Subcutaneous abdominal adipose tissue (tissue), 5 donors: ENCODE measurements at regions not wholly inside any gene's neighbourhood (a gene's known extent, or its start where the extent isn't known, plus 50 kb on each side); places are given as distances from the start of the nearest gene placed in this dataset.

ENCODE experiments used
- H3K27ac ChIP-seq: one replicate; pipeline ENCODE4 v1.7.0; 2013; ENCODE audit warnings: low read depth, mild to moderate bottlenecking, inconsistent platforms, low read length, moderate library complexity
- H3K27me3 ChIP-seq, 5 donors: one replicate each; pipeline ENCODE4 v1.7.0; 2013; ENCODE audit warnings: low read length in 5 of 5, inconsistent platforms in 1 of 5; ENCODE audit not compliant: control insufficient read depth in 5 of 5, insufficient read depth in 4 of 5
- H3K36me3 ChIP-seq, 5 donors: one replicate each; pipeline ENCODE4 v1.7.0; 2013; ENCODE audit warnings: low read length in 5 of 5; ENCODE audit not compliant: control insufficient read depth in 5 of 5, insufficient read depth in 5 of 5
- H3K4me1 ChIP-seq, 5 donors: one replicate each; pipeline ENCODE4 v1.7.0; 2013; ENCODE audit warnings: low read length in 5 of 5, mild to moderate bottlenecking in 3 of 5, moderate library complexity in 1 of 5; ENCODE audit not compliant: control insufficient read depth in 5 of 5, insufficient read depth in 5 of 5
- H3K4me3 ChIP-seq, 5 donors: one replicate each; pipeline ENCODE4 v1.7.0; 2013; ENCODE audit warnings: low read length in 5 of 5, low read depth in 1 of 5
- H3K9ac ChIP-seq, 5 donors: one replicate each; pipeline ENCODE4 v1.7.0; 2013; ENCODE audit warnings: low read length in 5 of 5, mild to moderate bottlenecking in 4 of 5, moderate library complexity in 3 of 5
- H3K9me3 ChIP-seq, 5 donors: one replicate each; pipeline ENCODE4 v1.7.0; 2013; ENCODE audit warnings: low read length in 5 of 5; ENCODE audit not compliant: control insufficient read depth in 5 of 5
- donor health status: healthy.
- donor health status: healthy.
- donor health status: healthy.
- donor health status: healthy.
- donor health status: healthy.

DNA sequence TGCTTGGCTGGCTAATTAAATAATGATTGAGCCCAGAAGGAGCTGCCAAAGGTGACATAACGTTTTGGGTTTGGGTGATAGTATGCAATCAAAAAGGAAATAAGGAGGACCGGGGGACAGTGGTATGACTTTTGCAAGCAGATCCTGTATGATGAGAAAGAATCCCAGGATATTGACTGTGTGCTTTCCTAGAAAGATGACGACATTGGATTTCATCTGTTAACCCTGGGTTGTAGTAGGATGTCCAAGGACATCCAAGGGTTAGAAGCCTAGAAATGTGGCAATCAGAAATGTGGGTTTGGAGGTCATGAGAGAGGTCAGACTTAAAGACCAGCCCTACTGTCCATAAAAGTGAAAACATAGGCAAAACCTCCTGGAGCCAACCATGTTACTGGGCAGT lies 50.3 kb upstream of the HMHB1 start:
- Histone ChIP-seq H3K9ac (no peak overlapping the region), H3K4me1 (peaks cover 0 to 4% (median 0%) of the 10 kb centered on the region in 5 donors), H3K27me3 (no peaks in the 10 kb centered on the region), H3K4me3 (no peak overlapping the region), H3K36me3 (no peaks in the 10 kb centered on the region), H3K27ac (no peak overlapping the region), H3K9me3 (no peaks in the 10 kb centered on the region)

DNA sequence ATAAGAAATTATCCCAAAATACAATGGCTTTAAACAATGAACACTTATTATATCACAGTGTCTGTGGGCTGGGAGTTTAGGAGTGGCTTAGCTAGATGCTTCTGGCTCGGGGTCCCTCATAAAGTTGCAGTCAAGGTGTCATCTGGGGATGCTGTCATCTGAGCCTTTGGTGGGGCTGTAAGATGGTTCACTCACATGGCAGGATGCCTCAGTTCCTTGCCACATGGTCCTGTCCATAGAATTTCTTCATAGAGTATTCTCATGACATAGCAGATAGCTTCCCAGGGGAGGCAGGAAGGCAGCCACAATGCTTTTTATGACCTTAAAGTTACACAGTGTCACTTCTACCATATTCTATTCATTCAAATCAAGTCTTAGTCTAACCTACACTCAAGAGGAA lies 51.2 kb upstream of the HMHB1 start:
- Histone ChIP-seq H3K4me3 (no peak overlapping the region), H3K4me1 (peaks cover 0 to 4% (median 0%) of the 10 kb centered on the region in 5 donors), H3K9me3 (no peaks in the 10 kb centered on the region), H3K27ac (no peak overlapping the region), H3K36me3 (no peaks in the 10 kb centered on the region), H3K27me3 (no peaks in the 10 kb centered on the region), H3K9ac (no peak overlapping the region)

DNA sequence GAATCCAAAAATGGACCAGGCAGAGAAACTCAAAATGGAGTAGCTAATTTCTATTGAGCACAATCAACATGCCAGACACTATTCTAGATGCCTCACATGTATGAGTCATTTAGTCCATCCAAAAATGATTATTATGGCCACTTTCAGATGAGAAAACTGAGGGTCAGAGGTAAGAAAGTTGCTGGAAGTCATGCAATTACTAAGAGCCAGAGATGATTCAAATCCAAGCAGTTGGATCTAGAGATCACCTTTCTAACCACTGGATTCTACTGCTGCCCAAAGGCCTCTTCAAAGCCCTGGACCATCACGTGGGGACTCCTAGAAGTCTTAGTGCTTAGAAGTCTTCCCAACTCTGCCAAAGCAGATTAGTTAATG lies 51.8 kb upstream of the HMHB1 start:
- H3K27ac ChIP-seq = no peak overlapping the region
- no peaks in the 10 kb centered on the region for H3K27me3 ChIP-seq
- H3K9ac ChIP-seq = no peak overlapping the region
- peaks cover 0 to 4% (median 0%) of the 10 kb centered on the region in 5 donors for H3K4me1 ChIP-seq
- H3K36me3 ChIP-seq = no peaks in the 10 kb centered on the region
- no peaks in the 10 kb centered on the region for H3K9me3 ChIP-seq
- H3K4me3 ChIP-seq = no peak overlapping the region

DNA sequence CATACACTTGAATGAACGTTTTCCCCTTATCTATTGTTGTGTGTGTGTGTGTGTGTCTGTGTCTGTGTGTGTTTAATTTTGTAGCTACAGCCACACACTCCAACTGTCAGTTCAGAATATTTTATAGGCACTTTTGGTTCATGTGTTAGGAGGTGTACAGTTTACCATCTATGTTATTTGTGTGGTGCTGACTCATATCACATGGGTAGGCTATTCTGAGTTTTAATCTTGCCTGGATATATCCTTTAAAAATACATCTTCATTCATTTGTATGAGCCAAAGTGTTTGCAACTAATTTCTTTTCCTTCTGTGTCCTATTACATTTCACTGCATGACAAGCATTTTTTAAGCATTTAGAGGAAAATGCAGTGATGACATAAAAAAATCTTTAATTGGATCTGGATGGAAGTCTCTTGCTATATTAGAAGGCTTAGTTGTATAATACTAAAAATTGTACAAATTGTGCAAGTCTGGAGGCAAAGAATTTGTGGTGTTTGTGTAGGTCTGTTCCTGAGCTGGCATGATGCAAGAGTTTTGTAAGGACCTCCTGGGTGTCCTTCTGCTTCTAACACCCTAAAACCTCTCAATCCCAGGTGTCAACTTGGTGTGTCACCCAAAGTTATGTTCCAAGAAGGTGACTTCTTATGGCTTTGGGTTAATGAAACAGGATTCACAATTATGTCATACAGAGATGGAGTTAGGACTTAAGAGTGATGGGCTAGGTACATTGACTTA lies 52.4 kb upstream of the HMHB1 start:
- Histone ChIP-seq H3K9ac (no peak overlapping the region), H3K4me1 (peaks cover 0 to 4% (median 0%) of the 10 kb centered on the region in 5 donors), H3K9me3 (no peaks in the 10 kb centered on the region), H3K4me3 (no peak overlapping the region), H3K36me3 (no peaks in the 10 kb centered on the region), H3K27me3 (no peaks in the 10 kb centered on the region), H3K27ac (no peak overlapping the region)

DNA sequence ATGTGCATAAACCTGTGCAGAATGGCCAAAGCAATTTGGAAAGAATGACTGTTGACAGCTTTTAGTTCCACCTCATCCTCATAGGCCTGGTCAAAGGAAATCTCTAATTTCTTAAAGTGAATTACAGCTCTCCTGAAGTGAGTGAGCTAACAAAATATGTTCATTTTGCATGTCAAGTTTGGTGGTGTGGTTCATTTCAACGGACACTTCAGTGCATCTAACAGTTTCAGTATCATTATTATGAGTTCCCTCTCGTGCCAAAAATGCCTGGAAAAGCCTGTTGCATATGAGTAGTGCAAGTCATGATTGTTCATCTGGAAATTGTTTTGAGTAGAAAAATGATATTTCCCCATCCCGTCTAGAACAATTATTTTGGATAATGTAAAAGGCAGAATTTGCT lies 53.2 kb upstream of the HMHB1 start:
- Histone ChIP-seq H3K4me3 (no peak overlapping the region), H3K36me3 (no peaks in the 10 kb centered on the region), H3K9me3 (no peaks in the 10 kb centered on the region), H3K27me3 (no peaks in the 10 kb centered on the region), H3K27ac (no peak overlapping the region), H3K9ac (no peak overlapping the region), H3K4me1 (peaks cover 0 to 4% (median 0%) of the 10 kb centered on the region in 5 donors)

DNA sequence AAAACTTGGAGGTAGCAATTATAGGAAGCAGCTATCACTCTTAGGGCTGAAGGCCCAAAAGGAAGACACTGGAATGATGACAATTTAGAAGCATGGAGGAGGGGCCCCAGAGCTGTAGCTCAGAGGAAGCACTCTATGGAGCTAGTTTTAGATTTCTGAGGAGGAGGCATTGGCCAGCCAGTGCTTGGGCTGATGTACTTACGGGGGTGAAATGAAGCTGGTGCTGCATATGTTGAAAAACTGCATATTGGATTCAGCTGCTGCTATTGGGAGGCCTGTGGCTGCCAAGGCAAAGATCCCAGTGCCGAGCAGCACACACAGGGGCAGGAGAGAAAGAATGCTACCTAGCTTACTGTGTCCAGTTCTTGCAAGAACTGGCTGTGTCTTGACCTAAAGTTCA lies 53.9 kb upstream of the HMHB1 start:
- H3K9me3 ChIP-seq = no peaks in the 10 kb centered on the region
- no peak overlapping the region for H3K27ac ChIP-seq
- H3K4me3 ChIP-seq = no peak overlapping the region
- H3K4me1 ChIP-seq = peaks cover 0 to 4% (median 0%) of the 10 kb centered on the region in 5 donors
- no peaks in the 10 kb centered on the region for H3K27me3 ChIP-seq
- no peaks in the 10 kb centered on the region for H3K36me3 ChIP-seq
- no peak overlapping the region for H3K9ac ChIP-seq

DNA sequence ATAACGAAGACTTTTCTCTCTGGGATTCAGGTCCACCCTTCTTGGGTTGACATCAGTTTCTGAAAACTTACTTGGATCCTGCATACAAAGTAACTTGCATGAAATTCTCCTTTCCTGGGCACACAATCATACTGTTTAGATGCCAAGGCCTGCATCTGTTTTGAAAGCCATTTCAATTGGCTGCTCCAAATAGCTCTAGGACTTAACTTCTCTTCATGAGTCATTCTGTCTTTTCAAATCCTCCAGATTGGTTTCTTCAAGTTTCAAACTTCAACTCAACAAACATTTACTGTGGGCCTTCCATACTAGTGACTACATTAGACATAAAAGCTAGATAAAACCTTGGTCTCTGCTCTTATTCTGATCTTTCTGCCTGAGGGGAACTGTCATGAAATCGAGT lies 54.8 kb upstream of the HMHB1 start:
- no peaks in the 10 kb centered on the region for H3K36me3 ChIP-seq
- H3K9me3 ChIP-seq = no peaks in the 10 kb centered on the region
- H3K27me3 ChIP-seq = no peaks in the 10 kb centered on the region
- peaks cover 0 to 4% (median 0%) of the 10 kb centered on the region in 5 donors for H3K4me1 ChIP-seq
- no peak overlapping the region for H3K9ac ChIP-seq
- no peak overlapping the region for H3K27ac ChIP-seq
- no peak overlapping the region for H3K4me3 ChIP-seq

DNA sequence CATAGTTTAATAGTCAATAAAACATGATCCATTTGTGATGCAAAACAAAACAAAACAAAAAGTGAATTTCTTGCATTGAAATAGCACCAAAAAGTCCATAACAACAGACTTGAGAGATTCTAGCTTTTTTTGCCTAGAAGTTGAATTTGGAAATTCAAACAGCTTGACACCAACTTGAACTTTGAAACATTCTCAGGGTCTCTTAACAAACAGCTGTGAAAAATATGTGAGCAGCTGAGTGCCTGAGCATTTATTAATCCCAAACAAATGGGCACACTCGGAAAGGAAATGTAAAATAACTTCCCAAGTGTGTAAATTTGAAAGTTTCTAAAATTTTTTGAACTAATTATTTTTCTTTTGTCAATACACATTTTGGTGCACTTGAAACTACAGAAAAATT lies 56.0 kb upstream of the HMHB1 start:
- H3K27me3 ChIP-seq = no peaks in the 10 kb centered on the region
- peaks cover 0 to 4% (median 0%) of the 10 kb centered on the region in 5 donors for H3K4me1 ChIP-seq
- H3K27ac ChIP-seq = no peak overlapping the region
- no peaks in the 10 kb centered on the region for H3K9me3 ChIP-seq
- H3K36me3 ChIP-seq = no peaks in the 10 kb centered on the region
- H3K4me3 ChIP-seq = no peak overlapping the region
- H3K9ac ChIP-seq = no peak overlapping the region

DNA sequence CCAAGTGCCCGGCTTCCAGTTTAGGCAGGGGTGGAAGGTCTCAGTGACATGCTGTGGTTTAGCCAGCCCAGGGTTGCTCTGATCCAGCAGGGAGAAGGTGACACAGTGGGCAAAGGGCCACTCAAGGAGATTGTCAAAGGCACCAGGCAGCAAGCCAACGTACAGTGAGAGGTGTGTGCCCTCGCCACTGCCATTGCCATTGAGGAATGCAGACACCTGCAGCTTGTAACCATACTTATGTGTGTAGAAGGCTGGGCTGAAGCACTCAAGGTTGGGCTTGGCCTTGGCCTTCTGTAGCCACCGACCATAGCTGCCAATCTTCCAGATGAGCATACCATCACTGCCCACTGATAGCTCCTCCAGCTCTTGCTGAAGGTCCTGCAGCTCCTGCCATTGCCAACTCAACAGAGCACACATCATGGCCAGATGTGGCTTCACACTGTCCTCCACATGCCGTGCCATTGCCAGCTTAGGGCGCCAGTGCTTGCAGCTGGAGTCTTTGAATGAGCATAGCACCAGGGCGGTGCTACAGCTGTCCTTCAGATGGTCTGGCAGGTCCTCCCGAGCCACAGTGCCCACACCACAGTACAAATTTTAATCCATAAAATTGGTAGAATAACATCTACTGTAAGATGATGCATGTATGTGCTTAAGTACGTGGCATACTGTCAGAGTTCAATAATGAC lies 59.7 kb upstream of the HMHB1 start:
- Histone ChIP-seq H3K9ac (no peak overlapping the region), H3K9me3 (no peaks in the 10 kb centered on the region), H3K27me3 (no peaks in the 10 kb centered on the region), H3K4me3 (no peak overlapping the region), H3K4me1 (no peaks in the 10 kb centered on the region), H3K27ac (no peak overlapping the region), H3K36me3 (no peaks in the 10 kb centered on the region)

DNA sequence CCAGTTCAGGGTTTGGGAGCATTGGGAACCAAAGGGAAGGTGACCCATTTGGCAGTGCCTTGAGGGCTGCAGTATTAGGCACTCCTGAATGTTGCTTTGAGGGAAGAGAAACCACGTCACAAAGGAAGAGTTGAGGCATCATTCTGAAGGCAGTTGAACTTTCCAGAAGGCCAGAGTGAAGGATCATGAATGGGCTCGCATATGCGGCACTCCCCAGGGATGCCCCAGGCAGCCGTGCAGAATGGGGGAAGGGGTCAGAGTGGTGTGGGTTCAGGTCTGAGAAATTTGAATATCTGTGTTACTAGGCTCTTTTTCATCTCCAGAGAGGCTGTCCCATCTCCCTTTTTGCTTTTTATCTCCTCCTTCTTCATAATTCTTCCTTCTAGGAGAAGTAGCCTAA lies 60.6 kb upstream of the HMHB1 start:
- Histone ChIP-seq H3K9ac (no peak overlapping the region), H3K36me3 (no peaks in the 10 kb centered on the region), H3K4me1 (no peaks in the 10 kb centered on the region), H3K4me3 (no peak overlapping the region), H3K9me3 (no peaks in the 10 kb centered on the region), H3K27me3 (no peaks in the 10 kb centered on the region), H3K27ac (no peak overlapping the region)
